GM21737 (cell line): ENCODE measurements at regions not wholly inside any gene's neighbourhood (a gene's known extent, or its start where the extent isn't known, plus 50 kb on each side); places are given as distances from the start of the nearest gene placed in this dataset.
"Not testable (repeated sequence)": the region's sequence is repeated elsewhere in the genome, so short reads cannot be mapped to it uniquely, and the experiment has no call there.

Experiments
- ATAC-seq: cut with Tn5 transposase; IDR thresholded peaks from one replicate; pipeline ENCODE4 v1.9.1; 2021; ENCODE audit warnings: mild to moderate bottlenecking, moderate library complexity; ENCODE audit not compliant: unreplicated experiment

- ATAC-seq = no peak
These were observed 670.8 kb downstream of the TFAP2A start for GRCh38 chr6:9744119-9744518.

DNA sequence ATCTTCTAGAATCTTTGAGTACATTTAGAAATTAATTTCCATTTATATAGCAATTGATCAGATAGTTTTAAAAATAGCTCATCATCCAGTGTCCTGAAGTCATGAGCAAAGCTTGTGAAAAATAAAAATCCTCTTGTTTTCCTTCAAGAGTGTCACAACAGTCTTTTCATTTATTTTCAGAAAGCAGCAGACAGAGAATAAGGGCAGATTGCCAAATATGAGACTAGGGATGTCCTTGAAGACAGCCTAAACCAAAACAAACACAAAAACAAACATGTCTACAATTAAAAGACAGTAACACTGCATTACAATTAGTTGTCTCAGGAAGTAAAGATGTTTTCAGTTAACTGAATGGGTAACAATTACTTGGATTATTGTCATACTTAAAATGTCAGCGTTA lies 682.8 kb downstream of the TFAP2A start:
- no peak for ATAC-seq

DNA sequence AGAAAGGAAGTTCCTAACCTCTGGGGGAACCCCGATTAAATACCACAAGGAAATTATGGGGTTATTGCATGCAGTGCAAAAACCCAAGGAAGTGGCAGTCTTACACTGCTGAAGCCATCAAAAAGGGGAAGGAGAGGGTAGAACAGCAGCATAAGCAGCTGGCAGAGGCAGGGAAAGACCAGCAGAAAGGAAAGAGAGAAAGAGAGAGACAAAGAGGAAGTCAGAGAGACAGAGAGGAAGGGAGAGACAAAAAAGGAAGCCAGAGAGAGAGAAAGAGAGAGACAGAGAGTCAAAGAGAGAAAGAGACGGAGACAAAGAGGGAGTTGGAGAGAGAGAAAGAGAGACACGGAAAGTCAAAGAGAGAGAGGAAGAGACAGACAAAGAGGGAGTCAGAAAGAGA lies 689.1 kb downstream of the TFAP2A start:
- ATAC-seq = not testable (repeated sequence)

GRCh38 chr6:9717568-9717967 lies 697.3 kb downstream of the TFAP2A start:
- no peak for ATAC-seq

DNA sequence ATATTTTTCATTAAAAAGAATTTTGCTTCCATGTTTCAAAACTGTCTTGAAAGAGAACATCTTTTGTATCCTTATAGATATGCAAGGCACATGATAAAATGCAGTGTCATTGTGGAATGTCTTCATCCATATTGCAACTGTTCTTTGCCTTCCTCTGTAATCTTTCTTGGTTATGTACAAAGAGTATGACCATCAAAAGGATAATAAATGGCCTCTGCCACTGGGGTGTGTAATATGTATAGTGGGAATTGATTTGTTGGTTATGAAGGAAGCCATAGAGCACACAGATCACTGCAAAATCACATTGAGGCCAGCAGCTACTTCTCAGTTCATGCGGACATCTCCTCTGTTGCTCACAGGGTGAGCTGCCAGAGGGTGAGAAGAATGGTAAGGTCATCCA lies 703.5 kb downstream of the TFAP2A start:
- no peak for ATAC-seq

DNA sequence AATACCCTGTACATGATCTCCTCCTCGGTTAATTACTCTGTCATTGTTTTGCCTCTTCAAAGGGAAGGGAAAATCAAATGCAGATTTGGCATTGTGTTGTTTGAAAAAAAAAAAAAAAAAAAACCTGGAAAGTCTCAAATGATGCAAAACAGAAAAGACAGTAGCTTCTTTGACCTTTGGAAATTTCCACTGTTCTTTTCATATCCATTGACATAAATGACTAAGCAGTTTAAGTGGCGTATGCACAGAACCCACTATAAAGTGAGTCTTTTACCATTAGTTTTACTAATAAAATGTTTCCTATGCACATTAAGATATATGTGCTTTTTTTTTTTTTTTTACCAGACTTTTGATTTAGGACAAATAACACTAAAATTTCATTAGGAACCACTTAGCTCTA lies 704.3 kb downstream of the TFAP2A start:
- no peak for ATAC-seq

DNA sequence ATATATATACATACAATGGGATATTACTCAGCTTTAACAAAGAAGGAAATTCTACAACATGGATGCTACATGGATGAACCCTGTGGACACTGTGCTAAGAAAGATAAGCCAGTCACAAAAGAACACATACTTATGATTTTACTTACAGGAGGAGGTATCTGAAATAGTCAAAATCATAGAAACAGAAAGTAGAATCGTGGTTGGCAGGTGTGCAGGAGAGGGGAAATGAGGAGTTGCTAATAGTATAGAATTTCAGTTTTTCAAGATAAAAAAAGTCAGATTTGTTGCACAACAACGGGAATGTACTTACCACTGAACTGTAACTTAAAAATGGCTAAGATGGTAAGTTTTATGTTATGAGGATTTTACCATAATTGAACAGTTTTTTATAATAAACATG lies 706.3 kb downstream of the TFAP2A start:
- no peak for ATAC-seq

DNA sequence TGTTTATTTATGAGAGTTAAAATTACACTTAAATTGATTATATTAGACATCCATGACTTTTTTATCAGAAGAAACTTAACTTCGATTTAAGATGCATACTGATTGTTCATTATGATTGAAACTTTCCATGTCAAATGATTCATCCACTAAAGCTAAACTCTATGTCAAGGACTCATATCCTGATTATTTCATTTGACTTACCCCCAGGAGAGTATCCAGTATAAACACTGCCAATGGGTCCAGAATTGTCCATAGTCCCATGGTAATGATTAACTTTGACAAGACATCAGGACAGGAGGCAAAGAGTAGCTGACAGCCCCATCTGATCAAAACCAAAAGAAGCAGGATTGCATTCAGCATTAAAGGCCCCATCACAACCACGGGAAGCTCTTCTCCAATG lies 709.9 kb downstream of the TFAP2A start:
- ATAC-seq = no peak

DNA sequence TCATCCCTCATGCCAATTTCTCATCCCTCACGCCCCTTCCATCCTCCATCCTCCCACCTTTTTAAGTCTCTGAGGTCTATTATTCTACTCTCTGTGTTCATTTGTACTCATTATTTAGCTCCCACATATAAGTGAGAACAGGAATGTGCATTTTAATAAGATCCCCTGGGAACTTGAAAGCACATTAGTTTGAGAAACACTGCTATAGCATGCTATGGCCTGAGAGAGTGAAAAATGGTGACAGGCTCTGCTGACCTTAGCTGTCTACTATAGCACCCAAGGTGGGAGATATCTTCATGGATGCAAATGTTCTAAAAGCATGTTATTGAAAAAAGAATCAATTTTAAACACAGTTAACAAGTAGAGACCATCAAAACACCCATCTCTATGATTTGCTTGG lies 712.0 kb downstream of the TFAP2A start:
- no peak for ATAC-seq

DNA sequence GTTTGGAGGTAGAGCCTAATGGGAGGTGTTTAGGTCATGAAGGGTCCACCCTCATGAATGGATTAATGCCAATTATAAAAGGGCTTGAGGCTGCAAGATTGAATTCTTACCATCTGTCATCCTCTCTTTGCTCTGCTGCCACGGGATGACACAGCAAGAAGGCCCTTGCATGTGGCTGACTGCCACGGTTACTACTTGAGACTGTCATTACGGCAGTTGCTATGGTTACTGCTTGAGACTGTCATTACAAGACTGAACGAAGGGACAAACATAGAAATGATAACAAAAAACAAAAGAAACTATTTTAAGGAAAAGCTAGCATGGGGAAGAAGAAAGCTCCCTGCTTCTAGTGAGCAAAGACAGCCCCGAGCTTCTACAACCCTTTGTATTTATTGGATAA lies 715.0 kb downstream of the TFAP2A start:
- no peak for ATAC-seq

DNA sequence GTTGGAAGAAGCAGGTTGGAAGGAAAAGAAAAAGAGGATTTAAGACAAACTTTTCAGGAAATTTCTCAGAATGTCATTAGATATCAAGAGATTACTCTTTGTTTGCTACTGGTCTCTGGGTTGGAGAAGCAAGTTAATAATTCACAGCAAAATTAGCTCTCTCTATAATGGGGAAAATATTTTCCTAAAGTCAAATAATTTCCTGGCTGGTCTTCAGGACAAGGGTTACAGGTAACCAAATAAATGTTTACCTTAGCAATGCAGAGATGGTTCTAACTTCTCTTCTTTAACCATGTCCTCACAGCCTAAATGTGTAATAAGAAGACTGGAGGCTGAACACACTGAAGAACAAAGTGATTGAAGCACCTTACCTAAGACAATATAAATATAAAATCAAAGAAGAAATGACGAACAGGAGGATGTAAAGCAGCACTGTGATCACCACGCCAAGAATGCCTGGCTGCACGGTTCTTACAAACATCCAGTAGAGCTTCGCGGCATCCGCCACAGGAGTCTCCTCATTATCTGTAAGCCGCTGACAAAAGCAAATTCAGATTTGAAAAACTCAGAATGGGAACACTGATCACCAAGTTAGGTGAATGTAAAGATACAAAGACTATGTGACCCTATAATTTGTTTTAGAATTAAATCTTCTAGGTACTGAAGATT lies 717.5 kb downstream of the TFAP2A start:
- no peak for ATAC-seq

- no peak for ATAC-seq
These were observed 724.5 kb downstream of the TFAP2A start for GRCh38 chr6:9690388-9690787.

- ATAC-seq = not testable (repeated sequence)
These were observed 734.1 kb downstream of the TFAP2A start for GRCh38 chr6:9680727-9681126.

DNA sequence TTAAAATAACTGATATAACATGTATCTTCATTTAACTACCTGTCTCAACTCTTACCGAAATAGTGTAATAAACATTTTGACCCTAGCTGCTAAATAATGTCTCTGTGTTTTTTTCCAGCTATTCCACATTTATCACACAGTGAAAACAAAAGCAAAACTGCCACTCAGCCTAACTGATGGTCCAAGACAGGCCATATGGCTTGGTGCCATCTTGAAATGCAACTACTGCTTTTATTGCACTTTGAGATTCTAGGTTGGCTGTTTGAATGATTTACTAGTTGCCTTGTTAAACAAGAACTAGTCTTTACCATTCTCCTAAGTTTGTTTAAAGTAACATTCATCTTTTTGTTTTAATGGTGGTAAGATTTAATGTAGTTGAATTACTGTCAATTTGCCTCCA lies 739.8 kb downstream of the TFAP2A start:
- no peak for ATAC-seq

DNA sequence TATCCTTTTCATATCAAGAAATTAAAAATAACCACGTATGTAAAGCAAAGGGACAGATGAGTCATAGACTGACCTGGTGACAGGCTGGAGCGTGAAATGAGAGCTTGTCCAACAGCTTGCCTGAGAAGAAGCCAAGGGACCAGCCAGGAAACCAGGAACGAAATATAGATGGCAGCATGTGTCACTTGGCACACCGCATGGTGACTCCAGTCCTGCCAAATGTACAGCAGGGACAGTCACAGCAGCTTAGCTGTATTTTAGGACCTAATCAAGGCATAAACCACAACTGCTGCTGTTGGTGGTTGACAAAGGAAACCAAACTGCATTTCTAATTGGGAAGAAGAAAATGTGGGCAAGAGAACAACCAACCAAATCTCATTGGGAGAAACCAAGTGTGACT lies 755.0 kb downstream of the TFAP2A start:
- ATAC-seq = no peak

GRCh38 chr6:9657994-9658393 lies 756.9 kb downstream of the TFAP2A start:
- no peak for ATAC-seq

DNA sequence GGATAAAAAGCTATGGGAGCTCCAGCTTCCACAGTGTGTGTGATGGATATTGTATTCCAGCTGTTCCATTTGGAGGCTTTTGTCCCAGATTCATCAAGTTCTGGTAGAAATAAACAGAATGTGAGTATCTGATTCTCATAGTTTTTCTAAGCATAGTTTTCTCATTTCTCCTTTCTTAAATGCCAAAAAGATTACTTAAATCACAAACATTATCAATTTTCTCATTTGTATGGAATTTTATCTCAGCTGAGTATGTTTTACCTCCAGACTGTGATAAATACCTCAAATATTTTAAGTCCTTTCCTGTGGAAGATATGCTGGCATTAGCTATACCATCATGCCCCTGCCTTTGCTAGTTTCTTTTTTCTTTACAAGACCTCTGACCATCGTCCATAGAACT lies 767.3 kb downstream of the TFAP2A start:
- ATAC-seq = no peak

DNA sequence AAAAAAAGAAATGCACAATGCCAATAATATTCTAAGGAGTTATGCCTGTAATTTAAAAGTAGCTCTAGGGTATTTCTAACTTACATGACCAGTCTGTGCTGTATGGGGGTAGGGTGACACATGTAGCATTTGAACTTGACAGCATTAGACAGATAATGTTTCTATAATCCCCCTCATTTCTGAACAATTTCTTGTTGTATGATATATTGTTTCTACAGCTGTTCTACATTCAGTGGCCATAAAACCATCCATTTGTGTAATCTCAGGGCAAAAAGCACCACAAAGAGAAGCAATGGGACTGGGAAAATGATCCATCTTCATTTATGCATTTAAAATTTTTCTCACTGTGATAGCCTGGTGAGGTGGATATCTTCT lies 767.8 kb downstream of the TFAP2A start:
- ATAC-seq = no peak

- no peak for ATAC-seq
These were observed 768.4 kb downstream of the TFAP2A start for GRCh38 chr6:9646342-9647070.

GRCh38 chr6:9638861-9639260 lies 776.0 kb downstream of the TFAP2A start:
- no peak for ATAC-seq

DNA sequence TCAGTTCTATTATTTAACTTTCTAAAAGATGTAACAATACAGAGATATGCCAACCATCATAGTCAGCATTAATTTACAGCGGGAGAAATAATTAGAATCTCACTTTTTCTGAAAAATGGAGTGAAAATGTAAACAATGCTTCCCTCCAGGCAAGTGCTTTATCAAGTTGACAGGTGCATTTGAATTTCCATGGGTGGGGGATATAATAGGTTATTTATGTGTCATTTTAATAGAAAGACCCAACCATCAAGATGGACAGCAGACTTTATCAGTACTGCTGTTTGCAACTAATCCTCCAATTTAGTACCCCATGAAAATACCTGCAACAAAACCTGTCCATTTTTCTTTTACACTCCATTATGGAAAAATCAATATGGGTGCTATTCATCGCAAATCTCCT lies 780.1 kb downstream of the TFAP2A start:
- ATAC-seq = no peak

GRCh38 chr6:9632026-9632425 lies 782.8 kb downstream of the TFAP2A start:
- no peak for ATAC-seq

DNA sequence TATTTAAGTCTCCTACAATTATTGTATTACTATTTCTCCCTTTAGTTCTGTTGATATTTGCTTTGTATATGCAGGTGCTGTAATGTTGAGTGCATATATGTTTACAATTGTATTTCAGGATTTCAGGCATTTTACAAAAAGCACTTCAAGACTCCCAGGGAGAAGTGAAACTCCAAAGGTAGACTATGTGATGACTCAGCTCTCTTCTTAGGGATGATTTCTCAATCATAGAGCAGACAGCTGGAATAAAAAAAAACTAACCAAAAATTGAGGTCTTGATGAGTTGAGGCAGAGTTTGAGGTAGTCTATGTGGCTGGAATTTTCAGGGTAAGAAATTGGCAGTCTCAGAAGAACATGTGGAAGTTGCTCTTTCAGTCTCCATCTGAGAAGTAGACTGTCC lies 786.1 kb downstream of the TFAP2A start:
- no peak for ATAC-seq
